ENCODE measurements at regions not wholly inside any gene's neighbourhood (a gene's known extent, or its start where the extent isn't known, plus 50 kb on each side); places are given as distances from the start of the nearest gene placed in this dataset.

- TF ChIP-seq CTCF (IDR thresholded peaks at IDR 0.05; ENCODE audit: low read depth, low read length), result no peak
- TF ChIP-seq EZH2phosphoT487 (IDR thresholded peaks at IDR 0.05; ENCODE audit: low read depth), result no peak
Observed at GRCh38 chr6:71421611-71422010, 133.0 kb downstream of the OGFRL1 start.
